ENCODE measurements at regions not wholly inside any gene's neighbourhood (a gene's known extent, or its start where the extent isn't known, plus 50 kb on each side); places are given as distances from the start of the nearest gene placed in this dataset.

DNA sequence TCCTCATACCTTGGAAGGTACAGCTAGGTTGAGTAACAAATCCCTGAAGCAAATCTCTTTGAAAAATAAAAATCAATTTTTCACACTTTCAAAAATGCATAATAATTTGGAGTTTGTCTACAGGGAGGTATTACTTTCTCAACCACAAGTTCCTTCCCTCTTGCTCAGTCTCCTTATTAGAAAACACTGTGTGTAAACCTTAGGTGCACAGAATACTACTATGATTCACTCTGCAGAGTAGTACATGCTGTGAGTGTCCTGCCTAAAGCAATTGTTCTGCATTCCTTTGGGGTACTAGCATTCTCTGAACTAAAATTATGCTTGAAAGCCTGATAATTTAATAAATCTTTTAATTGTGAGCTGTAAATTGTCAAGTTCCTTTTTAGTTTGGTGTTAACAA lies 115.9 kb upstream of the EPHA3 start:
- TF ChIP-seq, protein P1, sequence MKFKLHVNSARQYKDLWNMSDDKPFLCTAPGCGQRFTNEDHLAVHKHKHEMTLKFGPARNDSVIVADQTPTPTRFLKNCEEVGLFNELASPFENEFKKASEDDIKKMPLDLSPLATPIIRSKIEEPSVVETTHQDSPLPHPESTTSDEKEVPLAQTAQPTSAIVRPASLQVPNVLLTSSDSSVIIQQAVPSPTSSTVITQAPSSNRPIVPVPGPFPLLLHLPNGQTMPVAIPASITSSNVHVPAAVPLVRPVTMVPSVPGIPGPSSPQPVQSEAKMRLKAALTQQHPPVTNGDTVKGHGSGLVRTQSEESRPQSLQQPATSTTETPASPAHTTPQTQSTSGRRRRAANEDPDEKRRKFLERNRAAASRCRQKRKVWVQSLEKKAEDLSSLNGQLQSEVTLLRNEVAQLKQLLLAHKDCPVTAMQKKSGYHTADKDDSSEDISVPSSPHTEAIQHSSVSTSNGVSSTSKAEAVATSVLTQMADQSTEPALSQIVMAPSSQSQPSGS (tag by site-specific recombination; IDR thresholded peaks at IDR 0.05; ENCODE audit: low read depth) = no peak
- TF ChIP-seq CTCF (tag by site-specific recombination; IDR thresholded peaks at IDR 0.05) (no peak), HOXA7 (CRISPR knock-in tag; IDR thresholded peaks at IDR 0.05; ENCODE audit: borderline replicate concordance) (no peak), ZNF530 (tag by site-specific recombination; IDR thresholded peaks at IDR 0.05; ENCODE audit: low read depth) (no peak), ZNF701 (tag by site-specific recombination; IDR thresholded peaks at IDR 0.05) (no peak), ZNF148 (tag by site-specific recombination; IDR thresholded peaks at IDR 0.05; ENCODE audit: borderline replicate concordance) (no peak), SP3 (tag by site-specific recombination; IDR thresholded peaks at IDR 0.05) (no peak), KLF10 (tag by site-specific recombination; IDR thresholded peaks at IDR 0.05) (no peak), ZNF776 (tag by site-specific recombination; IDR thresholded peaks at IDR 0.05; ENCODE audit: borderline replicate concordance) (no peak), ZBTB6 (tag by site-specific recombination; IDR thresholded peaks at IDR 0.05) (no peak), PATZ1 (tag by site-specific recombination; IDR thresholded peaks at IDR 0.05) (no peak), GLI2 (tag by site-specific recombination; IDR thresholded peaks at IDR 0.05; ENCODE audit: borderline replicate concordance, low read depth) (no peak)
- TF ChIP-seq, protein P2, sequence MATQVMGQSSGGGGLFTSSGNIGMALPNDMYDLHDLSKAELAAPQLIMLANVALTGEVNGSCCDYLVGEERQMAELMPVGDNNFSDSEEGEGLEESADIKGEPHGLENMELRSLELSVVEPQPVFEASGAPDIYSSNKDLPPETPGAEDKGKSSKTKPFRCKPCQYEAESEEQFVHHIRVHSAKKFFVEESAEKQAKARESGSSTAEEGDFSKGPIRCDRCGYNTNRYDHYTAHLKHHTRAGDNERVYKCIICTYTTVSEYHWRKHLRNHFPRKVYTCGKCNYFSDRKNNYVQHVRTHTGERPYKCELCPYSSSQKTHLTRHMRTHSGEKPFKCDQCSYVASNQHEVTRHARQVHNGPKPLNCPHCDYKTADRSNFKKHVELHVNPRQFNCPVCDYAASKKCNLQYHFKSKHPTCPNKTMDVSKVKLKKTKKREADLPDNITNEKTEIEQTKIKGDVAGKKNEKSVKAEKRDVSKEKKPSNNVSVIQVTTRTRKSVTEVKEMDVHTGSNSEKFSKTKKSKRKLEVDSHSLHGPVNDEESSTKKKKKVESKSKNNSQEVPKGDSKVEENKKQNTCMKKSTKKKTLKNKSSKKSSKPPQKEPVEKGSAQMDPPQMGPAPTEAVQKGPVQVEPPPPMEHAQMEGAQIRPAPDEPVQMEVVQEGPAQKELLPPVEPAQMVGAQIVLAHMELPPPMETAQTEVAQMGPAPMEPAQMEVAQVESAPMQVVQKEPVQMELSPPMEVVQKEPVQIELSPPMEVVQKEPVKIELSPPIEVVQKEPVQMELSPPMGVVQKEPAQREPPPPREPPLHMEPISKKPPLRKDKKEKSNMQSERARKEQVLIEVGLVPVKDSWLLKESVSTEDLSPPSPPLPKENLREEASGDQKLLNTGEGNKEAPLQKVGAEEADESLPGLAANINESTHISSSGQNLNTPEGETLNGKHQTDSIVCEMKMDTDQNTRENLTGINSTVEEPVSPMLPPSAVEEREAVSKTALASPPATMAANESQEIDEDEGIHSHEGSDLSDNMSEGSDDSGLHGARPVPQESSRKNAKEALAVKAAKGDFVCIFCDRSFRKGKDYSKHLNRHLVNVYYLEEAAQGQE (tag by site-specific recombination; IDR thresholded peaks at IDR 0.05) = no peak

Data from HEK293 (cell line).